HepG2 (cell line): ENCODE measurements at regions not wholly inside any gene's neighbourhood (a gene's known extent, or its start where the extent isn't known, plus 50 kb on each side); places are given as distances from the start of the nearest gene placed in this dataset.
A peak's percentile ranks its signal among the peaks of the same experiment; 100 is the strongest.

Experiments
- ATAC-seq: fragments of 200-7000 bp; cut with Tn5 transposase; 3 replicates; pipeline ENCODE4 v1.9.1; 2020; ENCODE audit warnings: mild to moderate bottlenecking, moderate library complexity
- BruUV-seq: library from RNA; stranded (reverse); fragments of 400-500 nt; replicated peaks from 2 replicates; lab custom pipeline; 2021; lab: Mats Ljungman, UMichigan
- CTCF ChIA-PET: fragments of 300-600 bp; formaldehyde crosslinking; extraction: SDS; loops from one replicate; lab custom pipeline; 2021; ENCODE audit warnings: low total read pairs, inconsistent platforms, low intra/inter-chr PET ratio; lab: Yijun Ruan, JAX
- POLR2A ChIA-PET: fragments of 350-600 bp; sonication (Branson Sonifier 250); formaldehyde crosslinking; loops from one replicate; lab custom pipeline; 2020; ENCODE audit warnings: antibody characterized with exemption, inconsistent platforms; lab: Yijun Ruan, JAX
- DNase-seq: peaks from one replicate; pipeline ENCODE4 v3.0.0-alpha.2; 2015; ENCODE audit warnings: low spot score
- FAIRE-seq: peaks from 3 replicates; lab custom pipeline; 2011; peaks lifted over from hg19 to GRCh38; lab: Jason Lieb, UNC
- H2AFZ ChIP-seq: one replicate; pipeline ENCODE4 v1.6.1; 2011; ENCODE audit warnings: low read length, inconsistent platforms
- H3K27ac ChIP-seq: fragments of 300-600 bp; 3 replicates; pipeline ENCODE4 v1.8.0; 2011; ENCODE audit warnings: mixed run types, mild to moderate bottlenecking, mixed read lengths, low read length, inconsistent platforms; ENCODE audit not compliant: insufficient read depth; ENCODE audit errors: extremely low read length
- H3K27me3 ChIP-seq, 2 experiments: fragments of 200-600 bp in 1 of 2; 2 replicates in 1 of 2; 3 replicates in 1 of 2; pipeline versions ENCODE4 v1.6.0 to v1.8.0; 2011; ENCODE audit warnings: low read length in 2 of 2, mild to moderate bottlenecking in 2 of 2, moderate library complexity in 2 of 2, inconsistent platforms in 1 of 2; ENCODE audit not compliant: insufficient read depth in 2 of 2, control insufficient read depth in 1 of 2
- H3K36me3 ChIP-seq, 2 experiments: fragments of 200-600 bp in 1 of 2; replicated peaks in 1 of 2; 2 replicates in 1 of 2; 3 replicates in 1 of 2; pipeline versions ENCODE4 v1.5.1 to v1.8.0; 2011; ENCODE audit warnings: low read length in 2 of 2, inconsistent platforms in 1 of 2; ENCODE audit not compliant: insufficient read depth in 2 of 2, control insufficient read depth in 1 of 2
- H3K4me1 ChIP-seq: 2 replicates; pipeline ENCODE4 v1.5.1; 2012; ENCODE audit warnings: low read length, inconsistent platforms; ENCODE audit not compliant: insufficient read depth
- H3K4me2 ChIP-seq: 2 replicates; pipeline ENCODE4 v1.6.0; 2011; ENCODE audit warnings: low read depth, low read length, inconsistent platforms
- H3K4me3 ChIP-seq, 3 experiments: fragments of 200-600 bp in 1 of 3; sonication (generic), shearing (Covaris generic) in 1 of 3; replicated peaks in 1 of 3; 2 replicates each; pipeline ENCODE4 v1.5.1; 2011 to 2016; ENCODE audit warnings: low read length in 3 of 3, inconsistent platforms in 2 of 3, low read depth in 2 of 3, mild to moderate bottlenecking in 2 of 3, control low read depth in 1 of 3, mixed read lengths in 1 of 3; ENCODE audit not compliant: insufficient read depth in 1 of 3
- H3K79me2 ChIP-seq: one replicate; pipeline ENCODE4 v1.6.1; 2011; ENCODE audit warnings: low read length, inconsistent platforms; ENCODE audit not compliant: insufficient read depth
- H3K9ac ChIP-seq: 2 replicates; pipeline ENCODE4 v1.6.0; 2011; ENCODE audit warnings: mild to moderate bottlenecking, low read depth, low read length, inconsistent platforms; ENCODE audit not compliant: insufficient read depth
- H3K9me3 ChIP-seq: 2 replicates; pipeline ENCODE4 v1.5.1; 2012; ENCODE audit warnings: mild to moderate bottlenecking, low read length
- H4K20me1 ChIP-seq: 2 replicates; pipeline ENCODE4 v1.6.0; 2011; ENCODE audit warnings: inconsistent platforms, mild to moderate bottlenecking, low read length, moderate library complexity; ENCODE audit not compliant: insufficient read depth
- AGO2 ChIP-seq: fragments of 200-400 bp; formaldehyde crosslinking; optimal IDR thresholded peaks from 2 replicates; pipeline ENCODE3; 2017; ENCODE audit warnings: mild to moderate bottlenecking, low read depth, low read length, moderate library complexity
- CREB1 ChIP-seq, 2 experiments: fragments of 450-650 bp in 1 of 2; IDR thresholded peaks; 2 replicates each; pipeline ENCODE4 v1.6.1; 2016 to 2017; ENCODE audit warnings: control low read depth in 1 of 2, mild to moderate bottlenecking in 1 of 2, missing compliant biosample characterization in 1 of 2, missing genetic modification characterization in 1 of 2
- DR1 ChIP-seq: sonication (generic); formaldehyde crosslinking; IDR thresholded peaks from 2 replicates; pipeline ENCODE4 v1.8.0; 2021; ENCODE audit warnings: mild to moderate bottlenecking, missing genetic modification reagents, inconsistent platforms
- EED ChIP-seq: sonication (generic); formaldehyde crosslinking; IDR thresholded peaks from 2 replicates; pipeline ENCODE4 v1.5.0; 2020; ENCODE audit warnings: mild to moderate bottlenecking, missing genetic modification reagents
- HMG20B ChIP-seq: conservative IDR thresholded peaks from 2 replicates; pipeline ENCODE4 v1.6.1; 2016; ENCODE audit warnings: missing genetic modification reagents, missing compliant biosample characterization
- HMGA1 ChIP-seq: sonication (generic); formaldehyde crosslinking; conservative IDR thresholded peaks from 2 replicates; pipeline ENCODE4 v1.4.0; 2020; ENCODE audit warnings: missing genetic modification reagents
- IRF2 ChIP-seq: IDR thresholded peaks from 2 replicates; pipeline ENCODE4 v1.6.1; 2018; ENCODE audit warnings: missing genetic modification reagents, missing compliant biosample characterization
- KDM5B ChIP-seq: sonication (generic); formaldehyde crosslinking; IDR thresholded peaks from 2 replicates; pipeline ENCODE4 v1.4.0; 2020; ENCODE audit warnings: missing genetic modification reagents, mild to moderate bottlenecking, borderline replicate concordance
- NPAS2 ChIP-seq: sonication (generic); formaldehyde crosslinking; IDR thresholded peaks from 2 replicates; pipeline ENCODE4 v1.8.0; 2022; ENCODE audit warnings: mild to moderate bottlenecking, missing genetic modification reagents, borderline replicate concordance
- PHF21A ChIP-seq: sonication (generic); formaldehyde crosslinking; IDR thresholded peaks from 2 replicates; pipeline ENCODE4 v1.5.0; 2020; ENCODE audit warnings: mild to moderate bottlenecking, missing genetic modification reagents
- SUZ12 ChIP-seq: fragments of 150-350 bp; IDR thresholded peaks from 2 replicates; pipeline ENCODE4 v1.6.1; 2014; ENCODE audit warnings: low read depth, low read length
- TEAD3 ChIP-seq: optimal IDR thresholded peaks from 2 replicates; pipeline ENCODE3; 2016; ENCODE audit warnings: borderline replicate concordance
- ZNF44 ChIP-seq: sonication (generic); formaldehyde crosslinking; IDR thresholded peaks from 2 replicates; pipeline ENCODE4 v1.5.1; 2020; ENCODE audit warnings: mild to moderate bottlenecking, missing genetic modification reagents
- ZNF879 ChIP-seq: sonication (generic); formaldehyde crosslinking; IDR thresholded peaks from 2 replicates; pipeline ENCODE4 v1.8.1; 2023; ENCODE audit warnings: missing genetic modification reagents
- WGBS: methylation state at CpG from one replicate; pipeline ENCODE4 v1.1.6; 2017; ENCODE audit warnings: low lambda C conversion rate; 5-methylcytosine and 5-hydroxymethylcytosine counted together
- in situ Hi-C: cut with HindIII; loops from 2 replicates; pipeline ENCODE4 v1.10.0; 2017; ENCODE audit warnings: low pct_unique_long_range_greater_than_20kb; ENCODE audit not compliant: extremely low pct_ligation_motif_present
- intact Hi-C: fragments of 100-400 bp; cut with micrococcal nuclease; formaldehyde crosslinking; loops from one replicate; pipeline ENCODE4 v1.10.0; 2022; ENCODE audit not compliant: unreplicated experiment

DNA sequence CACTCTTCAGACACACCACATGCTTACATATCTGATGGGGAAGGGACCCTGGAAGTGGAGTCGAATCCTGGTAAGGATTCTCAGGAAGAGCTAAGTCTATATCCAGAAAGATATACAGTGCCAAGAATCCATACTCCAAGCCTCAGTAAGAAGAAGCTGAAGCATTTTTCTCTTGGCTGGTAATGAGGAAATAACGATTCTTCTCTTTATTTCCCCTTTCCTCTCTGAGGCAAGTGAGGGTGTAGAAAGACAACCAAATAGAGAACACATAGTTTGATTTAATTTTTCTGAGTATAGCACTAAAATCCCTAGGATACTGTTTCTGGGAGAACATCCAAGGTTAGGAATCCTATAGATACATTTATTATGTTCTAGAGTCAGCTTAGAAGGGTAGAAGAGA is 857.3 kb downstream of the TUSC7 start:
- Histone ChIP-seq H4K20me1 (no peaks in the 10 kb centered on the region), H3K27ac (no peak overlapping the region), H3K9me3 (no peaks in the 10 kb centered on the region), H3K4me2 (no peak overlapping the region), H3K36me3 (no peaks in the 10 kb centered on the region), H3K27me3 (0 out of 5 replicates have a peak, but pooled peaks cover 0 to 2% of the 10 kb centered on the region in 2 experiments), H3K79me2 (no peaks in the 10 kb centered on the region), H3K4me1 (no peaks in the 10 kb centered on the region), H3K9ac (no peak overlapping the region), H3K4me3 (no peak overlapping the region), H2AFZ (no peak overlapping the region)
- ChIA-PET CTCF (no interaction called here), POLR2A (no interaction called here)
- DNase-seq = no peak
- BruUV-seq = no TSS peak
- intact Hi-C loops = no loop called here
- no peak for ATAC-seq
- TF ChIP-seq AGO2 (no peak), NPAS2 (CRISPR knock-in tag) (no peak), KDM5B (CRISPR knock-in tag) (no peak), TEAD3 (CRISPR knock-in tag) (no peak), SUZ12 (no peak), HMG20B (no peak), PHF21A (CRISPR knock-in tag) (no peak), IRF2 (no peak), ZNF44 (CRISPR knock-in tag) (no peak), EED (CRISPR knock-in tag) (no peak), ZNF879 (CRISPR knock-in tag) (no peak), DR1 (CRISPR knock-in tag) (no peak)
- WGBS = 4% methylated on average over 2 of the region's 2 CpGs
- no peak for FAIRE-seq
- in situ Hi-C loops = no loop called here

DNA sequence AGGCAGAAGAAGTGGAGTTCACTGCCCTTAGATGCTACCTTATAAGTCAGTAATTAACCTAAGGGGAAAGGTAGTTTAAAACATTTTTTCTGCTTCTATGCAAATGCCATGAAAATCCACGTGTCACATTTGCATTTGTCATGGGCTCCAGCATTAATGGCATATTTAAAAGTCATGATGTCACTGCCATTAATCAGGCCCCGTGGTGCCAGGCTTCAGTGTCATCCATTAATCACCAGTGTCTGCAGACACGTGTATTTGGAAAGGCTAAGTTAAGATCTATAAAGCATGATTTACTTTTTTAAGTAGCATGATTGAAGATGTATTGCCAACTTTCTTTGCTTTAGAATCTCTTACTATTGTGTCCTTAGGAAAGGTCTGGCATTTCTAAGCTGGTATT is 857.8 kb downstream of the TUSC7 start:
- no TSS peak for BruUV-seq
- no peaks in the 10 kb centered on the region for H4K20me1 ChIP-seq

More for the DNA sequence above, 857.8 kb downstream of the TUSC7 start:
- Histone ChIP-seq H3K4me3 (no peak overlapping the region), H3K4me1 (no peaks in the 10 kb centered on the region), H3K27ac (no peak overlapping the region), H3K4me2 (no peak overlapping the region), H3K36me3 (no peaks in the 10 kb centered on the region), H3K9me3 (no peaks in the 10 kb centered on the region), H2AFZ (no peak overlapping the region), H3K27me3 (0 out of 5 replicates have a peak, but pooled peaks cover 0 to 2% of the 10 kb centered on the region in 2 experiments), H3K9ac (no peak overlapping the region), H3K79me2 (no peaks in the 10 kb centered on the region)
- POLR2A ChIA-PET = no interaction called here
- in situ Hi-C loops (no loop called here), intact Hi-C loops (no loop called here)
- DNase-seq = no peak
- ATAC-seq = no peak
- CTCF ChIA-PET = no interaction called here
- no peak for FAIRE-seq
- TF ChIP-seq HMGA1 (CRISPR knock-in tag) (no peak), CREB1 (IDR thresholded peaks at IDR 0.05) (0 out of 2 replicates have a peak, but pooled peaks have one; percentile 4), CREB1 (CRISPR knock-in tag; IDR thresholded peaks at IDR 0.05) (no peak)
- 0% methylated on average over 3 of the region's 3 CpGs for WGBS
